Adrenal gland (tissue), 5 donors: ENCODE measurements at regions not wholly inside any gene's neighbourhood (a gene's known extent, or its start where the extent isn't known, plus 50 kb on each side); places are given as distances from the start of the nearest gene placed in this dataset.

Experiments used
- CTCF ChIP-seq, 6 experiments: fragments of 450-650 bp in 4 of 6; fragments of 200-600 bp in 2 of 6; sonication (generic) in 1 of 6; IDR thresholded peaks; 1 replicate in 5 of 6; 2 replicates in 1 of 6; pipeline versions ENCODE4 v1.5.1 to v1.8.0; 2016 to 2021; ENCODE audit warnings: antibody characterized with exemption in 6 of 6, mild to moderate bottlenecking in 2 of 6, moderate library complexity in 1 of 6
- POLR2A ChIP-seq, 2 donors: fragments of 450-650 bp; IDR thresholded peaks; one replicate each; pipeline ENCODE4 v1.6.1; 2017; ENCODE audit warnings: antibody characterized with exemption in 2 of 2, mild to moderate bottlenecking in 2 of 2, moderate library complexity in 1 of 2
- donor health status: DM: no; HTN: no; CAD: no.

DNA sequence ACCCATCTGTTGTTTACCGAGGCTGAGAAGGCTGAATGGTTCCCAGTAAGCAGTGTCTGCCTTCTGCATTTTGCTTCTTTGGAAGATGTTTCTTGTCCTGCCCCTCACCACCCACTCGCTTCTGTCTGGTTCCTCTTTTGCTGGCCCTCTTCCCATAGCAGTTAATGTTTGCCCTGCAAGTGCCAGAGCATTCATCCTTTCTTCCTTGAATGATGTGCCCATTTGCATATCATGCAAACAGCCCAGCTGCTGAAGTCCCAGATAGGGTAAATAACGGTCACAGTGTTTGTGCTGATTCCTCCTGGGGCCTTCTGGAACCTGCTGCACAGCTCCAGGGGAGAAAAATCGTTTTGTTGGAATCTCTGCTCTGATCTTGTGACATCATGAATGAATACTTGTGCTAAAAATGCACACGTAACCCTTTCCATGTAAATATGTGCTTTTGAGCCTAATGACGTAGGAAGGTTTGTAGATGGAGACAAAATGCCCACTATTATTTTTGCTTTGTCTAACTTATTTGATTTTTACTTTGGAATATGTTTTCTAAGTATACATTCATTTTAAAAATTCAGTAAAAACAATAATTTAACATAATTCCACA lies 381.0 kb downstream of the SOX2 start:
- no peak for TF ChIP-seq CTCF (IDR thresholded peaks at IDR 0.05)
- TF ChIP-seq POLR2A (IDR thresholded peaks at IDR 0.05), result no peak
